Osteoblast (primary cell): ENCODE measurements at regions not wholly inside any gene's neighbourhood (a gene's known extent, or its start where the extent isn't known, plus 50 kb on each side); places are given as distances from the start of the nearest gene placed in this dataset.

ENCODE experiments used
- DNase-seq: peaks from one replicate; pipeline ENCODE4 v3.0.0; 2011; ENCODE audit warnings: low spot score, mixed read lengths; ENCODE audit not compliant: insufficient read length; ENCODE audit errors: missing footprints
- H2AFZ ChIP-seq: 2 replicates; pipeline ENCODE4 v1.6.0; 2011; ENCODE audit warnings: mild to moderate bottlenecking, low read length
- H3K27ac ChIP-seq: 2 replicates; pipeline ENCODE4 v1.5.1; 2011; ENCODE audit warnings: mild to moderate bottlenecking, low read depth, low read length, moderate library complexity
- H3K27me3 ChIP-seq: 2 replicates; pipeline ENCODE4 v1.6.0; 2012; ENCODE audit warnings: mild to moderate bottlenecking, control low read depth, inconsistent platforms, low read length, moderate library complexity; ENCODE audit not compliant: insufficient read depth
- H3K36me3 ChIP-seq: 2 replicates; pipeline ENCODE4 v1.5.1; 2011; ENCODE audit warnings: mild to moderate bottlenecking, low read length, control low read depth, moderate library complexity; ENCODE audit not compliant: insufficient read depth
- H3K4me1 ChIP-seq: 2 replicates; pipeline ENCODE4 v1.5.1; 2011; ENCODE audit warnings: mild to moderate bottlenecking, low read length, control low read depth, moderate library complexity; ENCODE audit not compliant: insufficient read depth
- H3K4me2 ChIP-seq: 2 replicates; pipeline ENCODE4 v1.6.0; 2011; ENCODE audit warnings: mild to moderate bottlenecking, low read length; ENCODE audit not compliant: insufficient read depth
- H3K4me3 ChIP-seq: fragments of 200-600 bp; sonication (generic); 3 replicates; pipeline ENCODE4 v1.5.1; 2012; ENCODE audit warnings: mild to moderate bottlenecking, low read length, inconsistent platforms; ENCODE audit not compliant: insufficient read depth
- H3K79me2 ChIP-seq: 2 replicates; pipeline ENCODE4 v1.6.0; 2012; ENCODE audit warnings: mild to moderate bottlenecking, low read length, control low read depth, inconsistent platforms; ENCODE audit not compliant: insufficient read depth
- H3K9me3 ChIP-seq: 2 replicates; pipeline ENCODE4 v1.5.1; 2011; ENCODE audit warnings: low read depth, low read length, control low read depth
- H4K20me1 ChIP-seq: 2 replicates; pipeline ENCODE4 v1.6.0; 2012; ENCODE audit warnings: mild to moderate bottlenecking, low read length, control low read depth; ENCODE audit not compliant: insufficient read depth
- TF ChIP-seq, protein P1 (sequence below): IDR thresholded peaks from 2 replicates; pipeline ENCODE4 v1.5.1; 2011; ENCODE audit warnings: mild to moderate bottlenecking, low read depth, low read length, moderate library complexity; ENCODE audit errors: extremely low read depth

DNA sequence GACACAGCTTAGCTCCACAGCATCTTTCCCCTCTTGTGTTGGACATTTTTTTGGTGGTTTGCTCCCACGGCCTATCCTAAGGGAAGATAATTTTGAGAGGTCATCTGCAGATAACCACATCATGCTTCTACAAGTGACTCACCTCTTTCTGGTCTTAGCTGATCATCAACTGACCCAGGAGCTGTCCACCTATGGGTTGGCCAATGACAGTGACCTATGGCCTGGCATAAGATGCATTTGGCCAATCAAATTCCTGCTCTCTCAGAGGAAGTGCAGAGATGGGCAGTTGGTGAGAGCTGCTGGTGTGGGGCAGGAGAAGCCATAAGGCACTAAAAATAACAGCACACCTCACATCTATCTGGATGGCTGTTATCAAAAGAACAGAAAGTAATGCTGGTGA, 100.0 kb upstream of the CLDN14 start:
- Histone ChIP-seq H3K36me3 (no peaks in the 10 kb centered on the region), H3K27me3 (peaks cover 24% of the 10 kb centered on the region), H3K4me2 (no peak overlapping the region), H3K4me3 (no peak overlapping the region), H4K20me1 (no peaks in the 10 kb centered on the region), H3K79me2 (no peaks in the 10 kb centered on the region), H3K9me3 (no peaks in the 10 kb centered on the region), H3K27ac (no peak overlapping the region), H2AFZ (no peak overlapping the region), H3K4me1 (no peaks in the 10 kb centered on the region)
- DNase-seq, result no peak
- TF ChIP-seq, protein P1, sequence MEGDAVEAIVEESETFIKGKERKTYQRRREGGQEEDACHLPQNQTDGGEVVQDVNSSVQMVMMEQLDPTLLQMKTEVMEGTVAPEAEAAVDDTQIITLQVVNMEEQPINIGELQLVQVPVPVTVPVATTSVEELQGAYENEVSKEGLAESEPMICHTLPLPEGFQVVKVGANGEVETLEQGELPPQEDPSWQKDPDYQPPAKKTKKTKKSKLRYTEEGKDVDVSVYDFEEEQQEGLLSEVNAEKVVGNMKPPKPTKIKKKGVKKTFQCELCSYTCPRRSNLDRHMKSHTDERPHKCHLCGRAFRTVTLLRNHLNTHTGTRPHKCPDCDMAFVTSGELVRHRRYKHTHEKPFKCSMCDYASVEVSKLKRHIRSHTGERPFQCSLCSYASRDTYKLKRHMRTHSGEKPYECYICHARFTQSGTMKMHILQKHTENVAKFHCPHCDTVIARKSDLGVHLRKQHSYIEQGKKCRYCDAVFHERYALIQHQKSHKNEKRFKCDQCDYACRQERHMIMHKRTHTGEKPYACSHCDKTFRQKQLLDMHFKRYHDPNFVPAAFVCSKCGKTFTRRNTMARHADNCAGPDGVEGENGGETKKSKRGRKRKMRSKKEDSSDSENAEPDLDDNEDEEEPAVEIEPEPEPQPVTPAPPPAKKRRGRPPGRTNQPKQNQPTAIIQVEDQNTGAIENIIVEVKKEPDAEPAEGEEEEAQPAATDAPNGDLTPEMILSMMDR, result no peak

DNA sequence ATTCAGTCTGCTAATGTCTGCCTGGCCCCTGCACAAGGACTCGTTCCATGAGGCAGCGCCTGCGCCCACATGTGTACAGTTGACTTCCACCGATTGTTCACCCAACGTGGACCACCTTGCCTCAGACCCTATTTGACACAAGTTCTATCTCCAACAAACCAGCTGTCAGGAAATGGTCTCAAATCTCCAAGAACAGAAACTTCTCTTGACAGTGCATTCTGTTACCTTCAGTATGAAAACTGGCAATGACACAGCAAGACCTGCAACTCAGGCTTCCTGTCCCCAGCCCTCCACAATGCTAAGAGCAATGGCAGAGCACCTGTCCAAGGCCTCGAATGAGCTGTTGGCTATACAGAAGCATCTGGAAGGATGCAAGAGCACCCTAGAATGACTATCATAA, 102.3 kb upstream of the CLDN14 start:
- TF ChIP-seq, protein P1, result no peak
- no peaks in the 10 kb centered on the region for H3K4me1 ChIP-seq
- no peak overlapping the region for H3K27ac ChIP-seq
- no peaks in the 10 kb centered on the region for H3K79me2 ChIP-seq
- H2AFZ ChIP-seq, result no peak overlapping the region
- H3K9me3 ChIP-seq, result no peaks in the 10 kb centered on the region
- no peak overlapping the region for H3K4me3 ChIP-seq
- H3K4me2 ChIP-seq, result no peak overlapping the region
- DNase-seq, result no peak
- H3K27me3 ChIP-seq, result peaks cover 21% of the 10 kb centered on the region
- no peaks in the 10 kb centered on the region for H3K36me3 ChIP-seq
- no peaks in the 10 kb centered on the region for H4K20me1 ChIP-seq

DNA sequence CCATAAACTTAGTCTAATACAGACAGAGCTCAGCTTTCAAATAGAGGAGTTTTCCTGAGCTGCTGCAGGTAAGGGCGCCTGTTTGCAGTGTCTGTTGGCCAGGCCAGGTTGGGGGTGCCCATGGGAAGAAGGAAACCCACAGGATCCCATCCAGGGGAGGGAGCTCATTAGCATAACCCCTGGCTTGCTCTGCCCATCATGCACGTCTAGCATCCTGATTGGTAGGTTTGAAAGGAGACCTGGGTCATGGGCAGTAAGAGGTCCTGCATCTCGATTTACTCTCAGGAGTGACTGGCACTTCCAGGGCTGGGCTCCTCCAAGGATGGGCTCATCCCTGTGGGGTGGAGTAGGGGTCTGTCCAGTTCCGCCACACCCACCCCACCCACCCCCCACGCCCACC, 103.7 kb upstream of the CLDN14 start:
- H2AFZ ChIP-seq, result no peak overlapping the region
- no peaks in the 10 kb centered on the region for H3K79me2 ChIP-seq
- no peaks in the 10 kb centered on the region for H4K20me1 ChIP-seq
- H3K4me2 ChIP-seq, result no peak overlapping the region
- no peak overlapping the region for H3K27ac ChIP-seq
- no peaks in the 10 kb centered on the region for H3K4me1 ChIP-seq
- no peak for DNase-seq
- H3K27me3 ChIP-seq, result peaks cover 17% of the 10 kb centered on the region
- no peaks in the 10 kb centered on the region for H3K9me3 ChIP-seq
- no peaks in the 10 kb centered on the region for H3K36me3 ChIP-seq
- TF ChIP-seq, protein P1, result no peak
- no peak overlapping the region for H3K4me3 ChIP-seq

DNA sequence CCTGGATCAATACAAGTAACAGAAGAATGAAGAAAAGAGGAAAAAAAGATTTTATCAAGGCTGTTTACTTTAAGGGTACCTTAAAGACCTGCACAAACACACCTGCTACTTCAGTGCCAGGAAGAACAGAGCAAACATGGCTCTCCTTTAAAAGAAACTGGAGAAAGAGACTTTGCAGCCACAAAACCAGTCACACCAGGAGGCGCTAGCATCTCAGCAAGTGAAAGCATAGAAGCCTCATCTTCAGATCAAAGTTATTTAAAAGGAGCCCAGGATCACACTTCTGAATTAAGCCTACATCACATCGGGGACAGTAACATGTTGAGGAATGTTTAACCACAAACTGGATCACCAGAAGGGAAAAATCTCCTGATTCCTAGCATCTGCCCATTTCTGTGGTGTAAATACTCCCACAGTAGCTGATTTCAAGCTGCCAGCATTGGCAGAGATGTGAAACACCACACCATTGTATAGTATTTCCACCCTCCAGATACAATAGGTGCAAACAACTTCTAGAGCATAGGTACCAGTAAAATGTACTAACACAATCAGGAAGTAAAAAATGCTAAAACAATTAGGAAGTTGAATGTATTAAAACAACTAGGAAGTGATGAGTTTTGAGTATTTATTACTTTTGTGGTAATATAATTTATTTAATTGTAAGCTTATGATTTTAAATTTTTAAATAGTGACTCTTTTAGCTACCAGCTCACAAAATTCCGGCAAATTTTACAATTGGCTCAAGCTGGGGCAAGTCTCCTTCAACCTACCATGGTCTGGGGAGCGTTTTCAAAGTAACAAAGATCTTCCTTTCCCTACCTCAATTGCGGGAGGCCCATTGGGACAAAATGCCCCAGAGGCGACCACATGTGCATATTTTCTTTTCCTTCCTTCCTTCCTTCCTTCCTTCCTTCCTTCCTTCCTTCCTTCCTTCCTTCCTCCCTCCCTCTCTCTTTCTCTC, 105.3 kb upstream of the CLDN14 start:
- H3K27me3 ChIP-seq, result peaks cover 17% of the 10 kb centered on the region

More for the DNA sequence above, 105.3 kb upstream of the CLDN14 start:
- Histone ChIP-seq H3K79me2 (no peaks in the 10 kb centered on the region), H3K36me3 (no peaks in the 10 kb centered on the region), H3K27ac (no peak overlapping the region), H3K4me2 (no peak overlapping the region), H3K9me3 (no peaks in the 10 kb centered on the region), H3K4me1 (no peaks in the 10 kb centered on the region), H4K20me1 (no peaks in the 10 kb centered on the region), H2AFZ (no peak overlapping the region), H3K4me3 (no peak overlapping the region)
- DNase-seq, result no peak
- TF ChIP-seq, protein P1, result peak; percentile 31
